ENCODE measurements at regions not wholly inside any gene's neighbourhood (a gene's known extent, or its start where the extent isn't known, plus 50 kb on each side); places are given as distances from the start of the nearest gene placed in this dataset.

DNA sequence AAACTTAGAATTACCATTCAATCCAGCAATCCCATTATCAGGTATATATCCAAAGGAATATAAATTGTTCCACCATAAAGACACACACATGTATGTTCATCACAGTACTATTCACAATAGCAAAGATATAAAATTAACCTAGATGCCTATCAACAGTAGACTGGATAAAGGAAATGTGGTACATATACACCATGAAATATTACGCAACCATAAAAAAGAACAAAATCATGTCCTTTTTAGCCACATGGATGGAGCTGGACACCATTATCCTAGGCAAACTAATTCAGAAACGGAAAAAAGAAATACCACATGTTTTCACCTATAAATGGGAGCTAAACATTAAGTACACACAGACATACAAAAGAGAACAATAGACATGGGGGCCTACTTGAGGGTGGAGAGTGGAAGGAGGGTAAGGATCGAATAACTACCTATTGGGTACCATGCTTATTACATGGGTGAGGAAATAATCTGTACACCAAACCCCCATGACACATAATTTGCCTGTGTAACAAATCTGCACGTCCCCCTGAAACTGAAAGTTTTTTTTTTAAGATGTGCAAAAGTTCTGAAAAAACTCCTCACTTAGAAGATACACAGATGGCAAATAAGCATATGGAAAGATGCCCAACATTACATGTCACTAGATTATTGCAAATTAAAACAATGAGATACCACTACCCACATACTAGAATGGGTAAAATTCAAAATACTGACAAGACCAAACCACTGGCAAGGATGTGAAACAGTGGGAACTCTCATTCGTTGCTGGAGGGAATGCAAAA, 313.0 kb upstream of the CD180 start:
- no peak overlapping the region for H3K4me3 ChIP-seq
- H3K4me1 ChIP-seq, result no peaks in the 10 kb centered on the region
- in situ Hi-C loops (cut with MboI; ENCODE audit: low sequenced_read_pairs), result no loop called here
- no peak for DNase-seq (ENCODE audit: low spot score in 2 of 2)
- 0 out of 2 replicates have a peak, but pooled peaks cover 3% of the 10 kb centered on the region for H3K27me3 ChIP-seq (ENCODE audit: low read depth)
- no peaks in the 10 kb centered on the region for H3K9me3 ChIP-seq
- no peaks in the 10 kb centered on the region for H3K36me3 ChIP-seq (replicated peaks)

DNA sequence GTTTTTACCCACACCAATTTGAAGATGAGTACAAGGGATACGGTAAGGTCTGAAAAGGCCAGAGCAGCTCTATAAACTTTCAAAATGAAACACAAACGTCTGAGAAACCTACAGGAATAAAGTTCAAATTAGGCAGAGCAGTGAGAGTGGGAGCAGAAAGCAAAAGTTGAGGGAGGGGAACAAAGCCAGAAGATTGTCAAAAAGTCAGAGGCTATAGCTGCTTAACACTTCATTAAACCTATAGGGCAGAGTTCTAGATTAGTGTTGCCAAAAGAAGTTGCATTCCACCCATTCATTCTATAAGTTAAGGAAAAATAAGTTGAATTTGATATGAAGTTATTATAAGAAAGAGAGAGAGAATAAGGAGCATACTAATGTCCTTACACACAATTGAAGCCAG, 309.6 kb upstream of the CD180 start:
- Histone ChIP-seq H3K36me3 (replicated peaks) (no peaks in the 10 kb centered on the region), H3K4me3 (no peak overlapping the region), H3K4me1 (no peaks in the 10 kb centered on the region), H3K27me3 (ENCODE audit: low read depth) (no peaks in the 10 kb centered on the region), H3K9me3 (no peaks in the 10 kb centered on the region)
- no peak for DNase-seq (ENCODE audit: low spot score in 2 of 2)
- in situ Hi-C loops (cut with MboI; ENCODE audit: low sequenced_read_pairs), result no loop called here

DNA sequence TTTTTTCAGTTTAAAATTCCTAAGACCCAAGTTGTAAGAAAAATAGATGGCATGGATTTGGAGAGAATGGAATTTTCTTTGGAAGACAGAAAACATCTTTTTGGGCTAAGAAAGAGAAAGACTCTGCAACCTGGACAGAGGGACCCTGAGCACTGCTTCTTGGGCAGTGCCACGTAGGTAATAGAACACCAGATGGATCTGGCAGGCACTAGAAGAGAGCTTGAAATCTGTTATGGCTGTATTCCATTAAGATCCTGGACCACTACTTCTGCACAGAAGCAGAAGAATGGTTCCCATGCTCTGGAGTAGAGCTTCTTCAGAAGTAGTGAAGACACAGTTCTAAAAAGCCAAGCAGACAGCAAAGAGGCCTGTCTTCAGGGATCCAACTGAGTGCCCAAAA, 306.4 kb upstream of the CD180 start:
- no peaks in the 10 kb centered on the region for H3K36me3 ChIP-seq (replicated peaks)
- in situ Hi-C loops (cut with MboI; ENCODE audit: low sequenced_read_pairs), result no loop called here

DNA sequence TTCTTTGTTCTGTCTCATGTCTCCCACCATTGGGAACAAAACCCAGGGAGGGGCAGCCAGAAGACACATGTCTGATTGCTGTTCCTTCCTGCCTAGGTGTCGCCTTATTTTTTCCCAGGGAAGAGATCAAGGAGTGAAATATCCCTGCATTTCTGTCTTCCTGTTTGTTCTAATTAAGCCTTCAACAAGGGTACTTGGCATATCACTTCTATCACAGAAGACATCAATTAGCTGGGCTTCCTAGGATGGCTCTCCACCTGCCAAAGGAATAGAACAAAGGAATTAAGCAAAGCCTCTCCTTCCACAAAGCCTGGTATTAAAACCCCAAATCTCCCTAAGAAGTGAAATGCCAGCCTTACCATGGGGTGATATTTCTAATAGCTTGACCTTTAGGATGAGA, 299.5 kb upstream of the CD180 start:
- Histone ChIP-seq H3K9me3 (no peaks in the 10 kb centered on the region), H3K27me3 (ENCODE audit: low read depth) (no peaks in the 10 kb centered on the region), H3K36me3 (replicated peaks) (no peaks in the 10 kb centered on the region), H3K4me1 (no peaks in the 10 kb centered on the region), H3K4me3 (no peak overlapping the region)
- in situ Hi-C loops (cut with MboI; ENCODE audit: low sequenced_read_pairs), result no loop called here
- no peak for DNase-seq (ENCODE audit: low spot score in 2 of 2)

More for the DNA sequence above, 306.4 kb upstream of the CD180 start:
- no peak for DNase-seq (ENCODE audit: low spot score in 2 of 2)
- H3K4me1 ChIP-seq, result no peaks in the 10 kb centered on the region
- H3K27me3 ChIP-seq (ENCODE audit: low read depth), result no peaks in the 10 kb centered on the region
- H3K9me3 ChIP-seq, result no peaks in the 10 kb centered on the region
- no peak overlapping the region for H3K4me3 ChIP-seq

- DNase-seq (ENCODE audit: low spot score in 2 of 2), result no peak
- in situ Hi-C loops (cut with MboI; ENCODE audit: low sequenced_read_pairs), result no loop called here
- Histone ChIP-seq H3K4me3 (no peak overlapping the region), H3K36me3 (replicated peaks) (no peaks in the 10 kb centered on the region), H3K9me3 (no peaks in the 10 kb centered on the region), H3K27me3 (ENCODE audit: low read depth) (no peaks in the 10 kb centered on the region), H3K4me1 (no peaks in the 10 kb centered on the region)
Measured at GRCh38 chr5:67495072-67495471, 298.5 kb upstream of the CD180 start.

GRCh38 chr5:67494186-67494855, 297.7 kb upstream of the CD180 start:
- Histone ChIP-seq H3K36me3 (replicated peaks) (no peaks in the 10 kb centered on the region), H3K4me3 (no peak overlapping the region), H3K27me3 (ENCODE audit: low read depth) (no peaks in the 10 kb centered on the region), H3K4me1 (no peaks in the 10 kb centered on the region), H3K9me3 (no peaks in the 10 kb centered on the region)
- in situ Hi-C loops (cut with MboI; ENCODE audit: low sequenced_read_pairs), result no loop called here
- DNase-seq (ENCODE audit: low spot score in 2 of 2), result no peak

DNA sequence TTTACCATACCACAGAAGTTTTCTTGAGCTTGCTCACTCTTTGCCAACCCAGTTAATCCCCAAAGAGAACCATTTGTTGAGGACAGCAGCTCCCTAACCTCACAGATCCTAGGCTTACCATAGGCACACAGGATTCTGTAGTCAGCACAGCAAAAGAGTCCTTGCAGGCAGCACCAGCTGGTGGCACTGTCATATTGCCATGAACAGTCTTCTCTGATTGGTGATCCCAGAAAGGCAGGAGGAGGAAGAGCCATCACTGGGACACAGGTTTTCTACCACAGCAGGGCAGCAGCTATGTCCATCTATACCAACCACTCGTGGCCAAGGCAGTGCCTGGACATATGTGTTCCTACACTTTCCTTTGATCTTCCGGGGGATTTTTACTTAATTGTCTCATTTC, 297.1 kb upstream of the CD180 start:
- Histone ChIP-seq H3K27me3 (ENCODE audit: low read depth) (no peaks in the 10 kb centered on the region), H3K4me3 (no peak overlapping the region), H3K4me1 (no peaks in the 10 kb centered on the region), H3K36me3 (replicated peaks) (no peaks in the 10 kb centered on the region), H3K9me3 (no peaks in the 10 kb centered on the region)
- no peak for DNase-seq (ENCODE audit: low spot score in 2 of 2)
- in situ Hi-C loops (cut with MboI; ENCODE audit: low sequenced_read_pairs), result no loop called here

DNA sequence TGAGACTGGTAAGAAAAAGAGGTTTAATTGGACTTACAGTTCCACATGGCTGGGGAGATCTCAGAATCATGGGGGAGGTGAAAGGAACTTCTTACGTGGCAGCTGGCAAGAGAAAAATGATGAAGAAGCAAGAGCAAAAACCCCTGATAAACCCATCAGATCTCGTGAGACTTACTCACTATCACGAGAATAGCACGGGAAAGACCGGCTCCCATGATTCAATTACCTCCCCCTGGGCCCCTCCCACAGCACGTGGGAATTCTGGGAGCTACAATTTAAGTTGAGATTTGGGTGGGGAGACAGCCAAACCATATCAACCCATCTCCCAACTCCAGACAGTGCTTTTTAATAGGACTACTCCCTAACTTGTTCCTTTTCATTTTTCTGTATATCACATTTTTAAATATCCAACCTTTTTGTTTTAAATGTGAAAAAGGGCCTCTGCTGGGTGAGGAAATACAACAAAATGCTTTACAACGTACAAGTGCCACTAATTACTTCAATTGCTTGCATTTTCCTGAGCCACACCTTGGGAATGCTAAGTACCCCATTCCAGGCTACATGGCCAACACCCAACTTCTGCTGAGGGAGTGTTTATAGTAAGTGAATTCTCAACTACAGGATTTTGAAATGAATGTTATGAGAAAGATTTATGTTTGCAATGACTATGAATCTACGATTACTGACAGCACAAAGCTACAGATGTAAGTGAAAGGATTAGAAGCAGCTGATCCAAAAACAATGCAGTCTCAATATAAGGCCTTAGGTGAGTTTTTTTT, 294.1 kb upstream of the CD180 start:
- H3K4me3 ChIP-seq, result no peak overlapping the region
- no peaks in the 10 kb centered on the region for H3K36me3 ChIP-seq (replicated peaks)
- no peaks in the 10 kb centered on the region for H3K9me3 ChIP-seq
- no peak for DNase-seq (ENCODE audit: low spot score in 2 of 2)
- H3K27me3 ChIP-seq (ENCODE audit: low read depth), result no peaks in the 10 kb centered on the region
- in situ Hi-C loops (cut with MboI; ENCODE audit: low sequenced_read_pairs), result no loop called here
- H3K4me1 ChIP-seq, result no peaks in the 10 kb centered on the region

DNA sequence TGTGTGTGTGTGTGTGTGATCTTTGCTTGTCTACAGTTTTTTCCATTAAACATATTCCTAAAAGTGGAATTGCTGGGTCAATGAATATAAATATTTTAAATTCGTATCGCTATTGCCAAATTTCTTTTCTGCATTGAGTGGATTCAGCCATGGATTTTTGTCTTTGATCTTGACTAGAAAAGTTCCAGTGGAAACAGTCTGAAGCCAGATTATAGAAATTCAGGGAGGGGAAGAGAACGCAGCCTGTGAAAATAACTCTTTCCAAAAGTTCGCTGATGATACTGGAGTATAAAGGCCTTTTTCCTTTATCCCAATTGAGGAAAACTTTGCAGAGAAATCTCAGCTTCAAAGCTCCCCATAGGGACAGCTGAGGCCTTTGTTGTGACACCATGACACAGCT, 292.3 kb upstream of the CD180 start:
- no peaks in the 10 kb centered on the region for H3K4me1 ChIP-seq
- H3K9me3 ChIP-seq, result no peaks in the 10 kb centered on the region
- in situ Hi-C loops (cut with MboI; ENCODE audit: low sequenced_read_pairs), result no loop called here
- H3K4me3 ChIP-seq, result no peak overlapping the region
- no peaks in the 10 kb centered on the region for H3K27me3 ChIP-seq (ENCODE audit: low read depth)
- no peak for DNase-seq (ENCODE audit: low spot score in 2 of 2)
- no peaks in the 10 kb centered on the region for H3K36me3 ChIP-seq (replicated peaks)

- H3K4me1 ChIP-seq, result no peaks in the 10 kb centered on the region
- in situ Hi-C loops (cut with MboI; ENCODE audit: low sequenced_read_pairs), result no loop called here
- DNase-seq (ENCODE audit: low spot score in 2 of 2), result no peak
- no peaks in the 10 kb centered on the region for H3K36me3 ChIP-seq (replicated peaks)
- no peaks in the 10 kb centered on the region for H3K9me3 ChIP-seq
- H3K27me3 ChIP-seq (ENCODE audit: low read depth), result no peaks in the 10 kb centered on the region
- no peak overlapping the region for H3K4me3 ChIP-seq
Measured at GRCh38 chr5:67487862-67488261, 291.3 kb upstream of the CD180 start.

- no peak overlapping the region for H3K4me3 ChIP-seq
- H3K36me3 ChIP-seq (replicated peaks), result no peaks in the 10 kb centered on the region
- no peaks in the 10 kb centered on the region for H3K4me1 ChIP-seq
- no peaks in the 10 kb centered on the region for H3K9me3 ChIP-seq
- no peak for DNase-seq (ENCODE audit: low spot score in 2 of 2)
- in situ Hi-C loops (cut with MboI; ENCODE audit: low sequenced_read_pairs), result no loop called here
- H3K27me3 ChIP-seq (ENCODE audit: low read depth), result no peaks in the 10 kb centered on the region
Measured at GRCh38 chr5:67483453-67484030, 286.9 kb upstream of the CD180 start.

DNA sequence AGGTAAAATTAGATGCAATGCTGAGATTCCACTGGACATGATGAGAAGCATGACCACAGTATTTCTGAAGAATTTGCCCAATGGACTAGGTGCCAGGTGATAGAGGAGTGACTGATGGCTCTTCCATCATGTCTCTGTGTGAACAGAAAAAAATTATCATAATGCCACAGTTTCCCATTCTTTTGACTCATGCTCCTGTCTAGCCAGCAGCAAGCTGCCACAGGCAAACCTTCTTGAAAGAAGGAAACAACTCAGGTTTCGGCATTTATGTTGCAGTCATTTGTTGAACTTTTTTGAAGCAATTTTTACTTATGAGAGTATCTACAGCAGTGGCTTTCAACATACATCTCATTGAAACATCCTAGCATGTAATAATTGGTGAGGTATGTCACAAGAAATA, 284.8 kb upstream of the CD180 start:
- no peaks in the 10 kb centered on the region for H3K9me3 ChIP-seq

DNA sequence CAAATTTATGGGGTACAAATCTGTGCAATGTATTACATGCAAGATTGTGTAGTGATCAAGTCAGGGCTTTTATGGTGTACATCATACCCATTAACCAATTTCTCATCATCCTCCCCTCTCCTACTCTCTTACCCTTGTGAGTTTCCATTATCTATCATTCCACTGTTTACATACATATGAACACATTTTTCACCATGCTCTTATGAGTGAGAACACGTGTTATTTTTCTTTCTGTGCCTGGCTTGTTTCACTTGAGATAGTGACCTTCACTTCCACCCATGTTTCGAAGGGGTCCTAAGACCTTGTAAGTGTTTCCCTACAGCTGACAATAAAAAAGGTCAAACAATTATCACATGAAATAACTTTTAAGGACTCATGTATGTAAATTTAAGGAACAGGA, 281.7 kb upstream of the CD180 start:
- no peak for DNase-seq (ENCODE audit: low spot score in 2 of 2)
- H3K9me3 ChIP-seq, result no peaks in the 10 kb centered on the region
- H3K4me1 ChIP-seq, result no peaks in the 10 kb centered on the region
- in situ Hi-C loops (cut with MboI; ENCODE audit: low sequenced_read_pairs), result no loop called here
- no peaks in the 10 kb centered on the region for H3K36me3 ChIP-seq (replicated peaks)
- no peak overlapping the region for H3K4me3 ChIP-seq
- no peaks in the 10 kb centered on the region; the same call in 1 of the 2 replicates for H3K27me3 ChIP-seq (ENCODE audit: low read depth)

More for the DNA sequence above, 284.8 kb upstream of the CD180 start:
- no peaks in the 10 kb centered on the region for H3K27me3 ChIP-seq (ENCODE audit: low read depth)
- H3K4me1 ChIP-seq, result no peaks in the 10 kb centered on the region
- H3K4me3 ChIP-seq, result no peak overlapping the region
- no peaks in the 10 kb centered on the region for H3K36me3 ChIP-seq (replicated peaks)
- DNase-seq (ENCODE audit: low spot score in 2 of 2), result no peak
- in situ Hi-C loops (cut with MboI; ENCODE audit: low sequenced_read_pairs), result no loop called here

DNA sequence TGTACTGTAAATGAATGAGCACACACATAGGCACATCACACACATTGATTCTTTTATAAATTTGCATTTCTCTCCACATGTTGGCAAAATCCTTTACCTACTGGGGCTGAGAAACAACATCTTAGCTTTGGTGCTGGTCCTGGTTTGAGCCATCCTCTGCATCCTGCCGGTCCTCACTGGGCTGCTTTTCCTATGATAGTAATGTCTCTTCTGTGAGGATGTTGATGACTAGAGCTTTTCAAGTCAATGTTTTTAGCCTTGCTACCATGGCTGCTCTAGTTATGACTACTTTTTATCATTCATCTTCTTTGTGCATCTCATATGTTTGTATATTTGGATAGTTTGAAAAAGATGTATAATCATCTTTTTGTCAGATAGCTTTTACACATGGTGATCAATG, 280.4 kb upstream of the CD180 start:
- H3K4me3 ChIP-seq, result no peak overlapping the region

More for the DNA sequence above, 280.4 kb upstream of the CD180 start:
- Histone ChIP-seq H3K27me3 (ENCODE audit: low read depth) (no peaks in the 10 kb centered on the region; the same call in 1 of the 2 replicates), H3K4me1 (no peaks in the 10 kb centered on the region), H3K36me3 (replicated peaks) (no peaks in the 10 kb centered on the region), H3K9me3 (no peaks in the 10 kb centered on the region)
- in situ Hi-C loops (cut with MboI; ENCODE audit: low sequenced_read_pairs), result no loop called here
- DNase-seq (ENCODE audit: low spot score in 2 of 2), result no peak

Data from HAP-1 (cell line).